ENCODE measurements at regions not wholly inside any gene's neighbourhood (a gene's known extent, or its start where the extent isn't known, plus 50 kb on each side); places are given as distances from the start of the nearest gene placed in this dataset.

- DNase-seq (ENCODE audit: low spot score) = no peak
Measured at GRCh38 chr1:193552274-193552673, 365.9 kb upstream of the B3GALT2 start.

- no peak for DNase-seq (ENCODE audit: low spot score)
Measured at GRCh38 chr1:193549081-193549480, 362.7 kb upstream of the B3GALT2 start.

GRCh38 chr1:193545171-193545570 is 358.8 kb upstream of the B3GALT2 start:
- DNase-seq (ENCODE audit: low spot score) = no peak

GRCh38 chr1:193543259-193543658 is 356.8 kb upstream of the B3GALT2 start:
- no peak for DNase-seq (ENCODE audit: low spot score)

GRCh38 chr1:193542690-193543089 is 356.3 kb upstream of the B3GALT2 start:
- DNase-seq (ENCODE audit: low spot score) = no peak

- DNase-seq (ENCODE audit: low spot score) = peak; percentile 31
Measured at GRCh38 chr1:193540511-193540910, 354.1 kb upstream of the B3GALT2 start.

GRCh38 chr1:193539731-193540459 is 353.5 kb upstream of the B3GALT2 start:
- DNase-seq (ENCODE audit: low spot score) = peak; percentile 64

GRCh38 chr1:193538680-193539079 is 352.3 kb upstream of the B3GALT2 start:
- DNase-seq (ENCODE audit: low spot score) = no peak

GRCh38 chr1:193538003-193538354 is 351.6 kb upstream of the B3GALT2 start:
- DNase-seq (ENCODE audit: low spot score) = no peak

- peak; percentile 83 for DNase-seq (ENCODE audit: low spot score)
Measured at GRCh38 chr1:193537266-193538002, 351.0 kb upstream of the B3GALT2 start.

GRCh38 chr1:193533853-193534252 is 347.4 kb upstream of the B3GALT2 start:
- no peak for DNase-seq (ENCODE audit: low spot score)

GRCh38 chr1:193525917-193526710 is 339.7 kb upstream of the B3GALT2 start:
- DNase-seq (ENCODE audit: low spot score) = no peak

- no peak for DNase-seq (ENCODE audit: low spot score)
Measured at GRCh38 chr1:193525411-193525810, 339.0 kb upstream of the B3GALT2 start.

GRCh38 chr1:193524616-193525015 is 338.2 kb upstream of the B3GALT2 start:
- DNase-seq (ENCODE audit: low spot score) = no peak

- no peak for DNase-seq (ENCODE audit: low spot score)
Measured at GRCh38 chr1:193524021-193524420, 337.6 kb upstream of the B3GALT2 start.

GRCh38 chr1:193520472-193520871 is 334.1 kb upstream of the B3GALT2 start:
- no peak for DNase-seq (ENCODE audit: low spot score)

- no peak for DNase-seq (ENCODE audit: low spot score)
Measured at GRCh38 chr1:193519922-193520321, 333.5 kb upstream of the B3GALT2 start.

- no peak for DNase-seq (ENCODE audit: low spot score)
Measured at GRCh38 chr1:193516755-193517388, 330.5 kb upstream of the B3GALT2 start.

GRCh38 chr1:193514397-193514796 is 328.0 kb upstream of the B3GALT2 start:
- no peak for DNase-seq (ENCODE audit: low spot score)

- DNase-seq (ENCODE audit: low spot score) = no peak
Measured at GRCh38 chr1:193513032-193513431, 326.6 kb upstream of the B3GALT2 start.

- no peak for DNase-seq (ENCODE audit: low spot score)
Measured at GRCh38 chr1:193504920-193505319, 318.5 kb upstream of the B3GALT2 start.

GRCh38 chr1:193498088-193498655 is 311.8 kb upstream of the B3GALT2 start:
- DNase-seq (ENCODE audit: low spot score) = no peak

Data from NAMALWA (cell line).